ENCODE measurements at regions not wholly inside any gene's neighbourhood (a gene's known extent, or its start where the extent isn't known, plus 50 kb on each side); places are given as distances from the start of the nearest gene placed in this dataset.

GRCh38 chr7:136166521-136166920 lies 189.4 kb upstream of the MTPN start:
- CTCF ChIA-PET = no interaction called here
- POLR2A ChIA-PET = no interaction called here

GRCh38 chr7:136163340-136163801 lies 186.2 kb upstream of the MTPN start:
- no peak for DNase-seq (ENCODE audit: extremely low spot score)
- ChIA-PET POLR2A (no interaction called here), CTCF (no interaction called here)
- TF ChIP-seq FOXK2 (IDR thresholded peaks at IDR 0.05) (no peak), CTBP1 (IDR thresholded peaks at IDR 0.05; ENCODE audit: borderline replicate concordance) (no peak), SUZ12 (IDR thresholded peaks at IDR 0.05) (no peak), ARNT (IDR thresholded peaks at IDR 0.05) (no peak), L3MBTL2 (conservative IDR thresholded peaks at IDR 0.05) (no peak), ELF4 (IDR thresholded peaks at IDR 0.05) (no peak), TARDBP (IDR thresholded peaks at IDR 0.05) (no peak), HDGF (IDR thresholded peaks at IDR 0.05; ENCODE audit: borderline replicate concordance) (no peak), FOXM1 (IDR thresholded peaks at IDR 0.05; ENCODE audit: borderline replicate concordance) (no peak), LEF1 (IDR thresholded peaks at IDR 0.05; ENCODE audit: borderline replicate concordance) (no peak), NFRKB (IDR thresholded peaks at IDR 0.05) (no peak)

More at GRCh38 chr7:136166521-136166920, 189.4 kb upstream of the MTPN start:
- DNase-seq (ENCODE audit: extremely low spot score) = no peak
- no peak for TF ChIP-seq FOXM1 (IDR thresholded peaks at IDR 0.05; ENCODE audit: borderline replicate concordance)
- no peak for TF ChIP-seq SUZ12 (IDR thresholded peaks at IDR 0.05)
- TF ChIP-seq BHLHE40 (IDR thresholded peaks at IDR 0.05; ENCODE audit: borderline replicate concordance) = no peak
- TF ChIP-seq LEF1 (IDR thresholded peaks at IDR 0.05; ENCODE audit: borderline replicate concordance) = no peak
- TF ChIP-seq ARNT (IDR thresholded peaks at IDR 0.05) = no peak
- TF ChIP-seq NFRKB (IDR thresholded peaks at IDR 0.05) = no peak
- no peak for TF ChIP-seq CTBP1 (IDR thresholded peaks at IDR 0.05; ENCODE audit: borderline replicate concordance)

DNA sequence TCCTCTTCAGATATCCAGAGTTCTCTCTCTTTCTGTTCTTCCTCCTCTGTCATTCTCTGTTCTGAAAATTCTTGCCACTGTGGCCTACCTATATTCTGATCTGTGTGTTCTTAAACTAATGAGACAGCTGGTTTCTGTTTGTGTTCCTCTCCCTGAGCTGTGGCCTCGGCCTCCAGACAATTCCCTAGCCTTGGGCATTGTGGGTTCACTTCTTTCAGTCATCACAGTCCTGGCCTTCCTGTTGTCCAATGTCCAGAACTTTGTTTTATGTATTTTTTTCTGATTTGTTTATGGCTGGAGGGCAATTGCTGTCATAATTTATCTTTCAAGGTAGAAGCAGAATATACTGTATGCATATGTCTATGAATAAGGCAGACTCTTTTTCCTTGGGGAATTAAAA lies 173.2 kb upstream of the MTPN start:
- ChIA-PET CTCF (interaction anchor here (0.6 kb wide), 1 partner anchor 35 kb away, joined by 3 read pairs; no protein-coding TSS in a partner anchor), POLR2A (no interaction called here)
- DNase-seq (ENCODE audit: extremely low spot score) = no peak
- TF ChIP-seq FOXM1 (IDR thresholded peaks at IDR 0.05; ENCODE audit: borderline replicate concordance) = no peak
- TF ChIP-seq BHLHE40 (IDR thresholded peaks at IDR 0.05; ENCODE audit: borderline replicate concordance) = no peak
- TF ChIP-seq SP1 (IDR thresholded peaks at IDR 0.05) = no peak
- no peak for TF ChIP-seq ARNT (IDR thresholded peaks at IDR 0.05)
- TF ChIP-seq ZNF384 (IDR thresholded peaks at IDR 0.05) = no peak
- TF ChIP-seq TARDBP (IDR thresholded peaks at IDR 0.05) = no peak
- TF ChIP-seq CTBP1 (IDR thresholded peaks at IDR 0.05; ENCODE audit: borderline replicate concordance) = no peak
- no peak for TF ChIP-seq NFRKB (IDR thresholded peaks at IDR 0.05)
- no peak for TF ChIP-seq L3MBTL2 (conservative IDR thresholded peaks at IDR 0.05)
- no peak for TF ChIP-seq LEF1 (IDR thresholded peaks at IDR 0.05; ENCODE audit: borderline replicate concordance)
- no peak for TF ChIP-seq ELF4 (IDR thresholded peaks at IDR 0.05)
- TF ChIP-seq FOXK2 (IDR thresholded peaks at IDR 0.05) = no peak
- no peak for TF ChIP-seq FOXA1 (IDR thresholded peaks at IDR 0.05)
- TF ChIP-seq, protein P1, sequence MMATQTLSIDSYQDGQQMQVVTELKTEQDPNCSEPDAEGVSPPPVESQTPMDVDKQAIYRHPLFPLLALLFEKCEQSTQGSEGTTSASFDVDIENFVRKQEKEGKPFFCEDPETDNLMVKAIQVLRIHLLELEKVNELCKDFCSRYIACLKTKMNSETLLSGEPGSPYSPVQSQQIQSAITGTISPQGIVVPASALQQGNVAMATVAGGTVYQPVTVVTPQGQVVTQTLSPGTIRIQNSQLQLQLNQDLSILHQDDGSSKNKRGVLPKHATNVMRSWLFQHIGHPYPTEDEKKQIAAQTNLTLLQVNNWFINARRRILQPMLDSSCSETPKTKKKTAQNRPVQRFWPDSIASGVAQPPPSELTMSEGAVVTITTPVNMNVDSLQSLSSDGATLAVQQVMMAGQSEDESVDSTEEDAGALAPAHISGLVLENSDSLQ (IDR thresholded peaks at IDR 0.05) = no peak

DNA sequence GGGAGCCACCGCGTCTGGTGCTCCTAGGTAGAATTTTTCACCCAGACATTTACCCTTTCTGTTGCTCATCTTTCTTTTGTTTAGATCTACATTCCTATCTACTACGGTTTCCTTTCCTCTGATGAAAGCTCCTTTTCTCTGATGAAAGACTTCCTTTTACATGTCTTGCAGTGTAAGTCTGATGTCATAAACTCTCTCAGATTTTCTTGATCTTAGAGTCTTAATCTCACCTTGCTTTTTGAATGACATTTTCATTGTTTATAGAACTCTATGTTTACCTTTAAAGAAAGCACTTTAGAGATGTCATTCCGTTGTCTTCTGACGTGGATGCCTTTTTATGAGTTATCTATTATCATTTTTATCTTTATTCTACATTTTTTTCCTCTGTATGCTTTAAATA lies 171.8 kb upstream of the MTPN start:
- TF ChIP-seq FOXM1 (IDR thresholded peaks at IDR 0.05; ENCODE audit: borderline replicate concordance) = no peak
- no peak for TF ChIP-seq FOXK2 (IDR thresholded peaks at IDR 0.05)
- TF ChIP-seq CTBP1 (IDR thresholded peaks at IDR 0.05; ENCODE audit: borderline replicate concordance) = no peak
- TF ChIP-seq HDGF (IDR thresholded peaks at IDR 0.05; ENCODE audit: borderline replicate concordance) = no peak
- no peak for TF ChIP-seq TARDBP (IDR thresholded peaks at IDR 0.05)
- TF ChIP-seq SUZ12 (IDR thresholded peaks at IDR 0.05) = no peak
- no peak for TF ChIP-seq LEF1 (IDR thresholded peaks at IDR 0.05; ENCODE audit: borderline replicate concordance)
- no peak for TF ChIP-seq SP1 (IDR thresholded peaks at IDR 0.05)
- ChIA-PET POLR2A (no interaction called here), CTCF (no interaction called here)
- DNase-seq (ENCODE audit: extremely low spot score) = no peak

DNA sequence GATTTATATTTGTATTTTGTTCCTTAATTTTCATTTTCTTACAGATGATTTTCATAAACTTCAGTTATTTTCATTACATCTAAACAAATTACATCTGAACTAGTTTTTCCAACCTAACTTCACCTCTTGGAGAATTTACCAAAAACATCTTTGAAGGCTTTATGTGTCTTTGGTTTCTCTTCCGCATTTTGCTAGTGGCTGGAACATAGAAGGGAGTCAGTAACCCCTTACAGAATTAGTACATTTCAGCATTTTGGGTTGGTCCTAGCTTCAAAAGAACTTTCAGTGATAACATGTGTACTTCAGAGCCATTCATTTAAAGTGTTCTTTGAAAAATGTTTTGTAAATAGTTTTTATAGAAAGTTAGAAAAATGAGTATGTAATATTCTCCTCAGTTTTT lies 169.8 kb upstream of the MTPN start:
- CTCF ChIA-PET = no interaction called here

GRCh38 chr7:136144182-136144581 lies 167.0 kb upstream of the MTPN start:
- TF ChIP-seq, protein P1 (IDR thresholded peaks at IDR 0.05) = no peak
- TF ChIP-seq L3MBTL2 (conservative IDR thresholded peaks at IDR 0.05) (no peak), FOXK2 (IDR thresholded peaks at IDR 0.05) (no peak), FOXA1 (IDR thresholded peaks at IDR 0.05) (no peak), SUZ12 (IDR thresholded peaks at IDR 0.05) (no peak), HDGF (IDR thresholded peaks at IDR 0.05; ENCODE audit: borderline replicate concordance) (no peak), FOXM1 (IDR thresholded peaks at IDR 0.05; ENCODE audit: borderline replicate concordance) (no peak), LEF1 (IDR thresholded peaks at IDR 0.05; ENCODE audit: borderline replicate concordance) (no peak), CTBP1 (IDR thresholded peaks at IDR 0.05; ENCODE audit: borderline replicate concordance) (no peak), ELF4 (IDR thresholded peaks at IDR 0.05) (no peak), BHLHE40 (IDR thresholded peaks at IDR 0.05; ENCODE audit: borderline replicate concordance) (no peak), TARDBP (IDR thresholded peaks at IDR 0.05) (no peak), ZNF384 (IDR thresholded peaks at IDR 0.05) (no peak), SP1 (IDR thresholded peaks at IDR 0.05) (no peak), ARNT (IDR thresholded peaks at IDR 0.05) (no peak), NFRKB (IDR thresholded peaks at IDR 0.05) (no peak)
- no peak for DNase-seq (ENCODE audit: extremely low spot score)
- ChIA-PET CTCF (no interaction called here), POLR2A (no interaction called here)

More for the DNA sequence above, 169.8 kb upstream of the MTPN start:
- no peak for DNase-seq (ENCODE audit: extremely low spot score)
- POLR2A ChIA-PET = no interaction called here
- TF ChIP-seq HDGF (IDR thresholded peaks at IDR 0.05; ENCODE audit: borderline replicate concordance) (no peak), CTBP1 (IDR thresholded peaks at IDR 0.05; ENCODE audit: borderline replicate concordance) (no peak), ZNF384 (IDR thresholded peaks at IDR 0.05) (no peak), NFRKB (IDR thresholded peaks at IDR 0.05) (no peak), FOXK2 (IDR thresholded peaks at IDR 0.05) (no peak), FOXA1 (IDR thresholded peaks at IDR 0.05) (no peak), L3MBTL2 (conservative IDR thresholded peaks at IDR 0.05) (no peak), TARDBP (IDR thresholded peaks at IDR 0.05) (no peak), LEF1 (IDR thresholded peaks at IDR 0.05; ENCODE audit: borderline replicate concordance) (no peak), SP1 (IDR thresholded peaks at IDR 0.05) (no peak)

DNA sequence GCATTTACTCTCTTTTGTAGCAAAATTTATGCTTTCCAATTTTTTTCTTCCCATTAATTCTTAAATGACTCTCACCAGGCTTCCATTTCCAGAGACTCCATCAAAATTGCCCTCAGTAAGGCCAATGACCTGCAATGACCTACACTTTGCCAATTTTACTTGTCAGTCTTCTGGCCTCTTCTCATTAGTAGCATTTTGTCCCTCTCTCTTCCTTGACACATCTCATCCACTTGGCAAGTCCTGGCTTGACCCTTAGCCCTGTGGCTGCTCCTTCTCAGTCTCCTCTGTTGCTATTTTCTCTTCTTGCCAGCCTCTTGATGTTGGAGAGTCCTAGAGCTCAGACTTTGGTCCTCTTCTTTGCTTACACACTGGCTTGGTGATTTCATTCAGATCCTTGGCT lies 166.1 kb upstream of the MTPN start:
- DNase-seq (ENCODE audit: extremely low spot score) = no peak
- TF ChIP-seq SP1 (IDR thresholded peaks at IDR 0.05) = no peak
- no peak for TF ChIP-seq FOXK2 (IDR thresholded peaks at IDR 0.05)
- no peak for TF ChIP-seq BHLHE40 (IDR thresholded peaks at IDR 0.05; ENCODE audit: borderline replicate concordance)
- TF ChIP-seq, protein P1 (IDR thresholded peaks at IDR 0.05) = no peak
- TF ChIP-seq L3MBTL2 (conservative IDR thresholded peaks at IDR 0.05) = no peak
- POLR2A ChIA-PET = no interaction called here
- CTCF ChIA-PET = no interaction called here

All from HEK293T (cell line).